ENCODE measurements at regions not wholly inside any gene's neighbourhood (a gene's known extent, or its start where the extent isn't known, plus 50 kb on each side); places are given as distances from the start of the nearest gene placed in this dataset.
"Not testable (repeated sequence)": the region's sequence is repeated elsewhere in the genome, so short reads cannot be mapped to it uniquely, and the experiment has no call there.

DNA sequence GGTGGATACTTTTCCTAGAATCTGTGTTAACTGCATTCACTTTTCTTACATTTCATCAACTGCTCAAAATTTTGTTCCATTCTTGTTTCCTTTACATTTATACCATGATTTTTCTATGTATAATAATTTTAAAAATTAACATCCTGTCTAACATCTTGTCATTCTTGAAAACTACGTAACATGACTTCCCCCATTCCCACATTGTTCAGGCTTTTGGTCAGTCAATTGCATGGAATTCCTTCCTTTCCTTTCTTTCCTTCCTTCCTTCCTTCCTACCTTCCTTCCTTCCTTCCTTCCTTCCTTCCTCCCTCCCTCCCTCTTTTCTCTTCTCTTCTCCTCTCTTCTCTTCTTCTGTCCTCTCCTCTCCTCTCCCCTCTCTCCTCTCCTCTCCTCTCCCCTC lies 220.7 kb upstream of the TP63 start:
- no peak for DNase-seq (ENCODE audit: low read depth)
- TF ChIP-seq, protein P1, sequence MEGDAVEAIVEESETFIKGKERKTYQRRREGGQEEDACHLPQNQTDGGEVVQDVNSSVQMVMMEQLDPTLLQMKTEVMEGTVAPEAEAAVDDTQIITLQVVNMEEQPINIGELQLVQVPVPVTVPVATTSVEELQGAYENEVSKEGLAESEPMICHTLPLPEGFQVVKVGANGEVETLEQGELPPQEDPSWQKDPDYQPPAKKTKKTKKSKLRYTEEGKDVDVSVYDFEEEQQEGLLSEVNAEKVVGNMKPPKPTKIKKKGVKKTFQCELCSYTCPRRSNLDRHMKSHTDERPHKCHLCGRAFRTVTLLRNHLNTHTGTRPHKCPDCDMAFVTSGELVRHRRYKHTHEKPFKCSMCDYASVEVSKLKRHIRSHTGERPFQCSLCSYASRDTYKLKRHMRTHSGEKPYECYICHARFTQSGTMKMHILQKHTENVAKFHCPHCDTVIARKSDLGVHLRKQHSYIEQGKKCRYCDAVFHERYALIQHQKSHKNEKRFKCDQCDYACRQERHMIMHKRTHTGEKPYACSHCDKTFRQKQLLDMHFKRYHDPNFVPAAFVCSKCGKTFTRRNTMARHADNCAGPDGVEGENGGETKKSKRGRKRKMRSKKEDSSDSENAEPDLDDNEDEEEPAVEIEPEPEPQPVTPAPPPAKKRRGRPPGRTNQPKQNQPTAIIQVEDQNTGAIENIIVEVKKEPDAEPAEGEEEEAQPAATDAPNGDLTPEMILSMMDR (conservative IDR thresholded peaks at IDR 0.05; ENCODE audit: control insufficient read depth, insufficient read depth, low read depth, low read length): no peak
- no peak overlapping the region for H3K4me3 ChIP-seq (ENCODE audit: control insufficient read depth, low read depth, low read length)

DNA sequence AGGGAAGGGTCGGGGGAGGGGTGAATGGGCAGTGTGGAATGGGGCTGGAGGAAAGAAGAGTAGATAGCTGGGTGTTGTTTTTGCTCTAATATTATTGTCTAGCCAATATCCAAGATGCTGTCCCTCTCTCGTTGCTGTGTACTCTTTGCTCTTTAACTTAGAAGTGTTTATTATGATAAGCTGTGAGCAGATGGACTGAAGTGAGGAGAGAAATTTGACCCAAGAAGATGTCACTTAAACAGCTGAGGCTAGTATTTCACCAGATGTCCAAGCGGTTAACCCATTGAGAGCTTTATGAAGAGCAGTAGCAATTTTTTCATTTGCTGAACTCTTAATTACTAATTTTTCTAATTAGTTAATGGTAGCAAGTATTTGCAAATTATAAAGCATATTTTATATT lies 212.2 kb upstream of the TP63 start:
- DNase-seq (ENCODE audit: low read depth): no peak
- no peak overlapping the region for H3K4me3 ChIP-seq (ENCODE audit: control insufficient read depth, low read depth, low read length)
- TF ChIP-seq, protein P1 (conservative IDR thresholded peaks at IDR 0.05; ENCODE audit: control insufficient read depth, insufficient read depth, low read depth, low read length): no peak

DNA sequence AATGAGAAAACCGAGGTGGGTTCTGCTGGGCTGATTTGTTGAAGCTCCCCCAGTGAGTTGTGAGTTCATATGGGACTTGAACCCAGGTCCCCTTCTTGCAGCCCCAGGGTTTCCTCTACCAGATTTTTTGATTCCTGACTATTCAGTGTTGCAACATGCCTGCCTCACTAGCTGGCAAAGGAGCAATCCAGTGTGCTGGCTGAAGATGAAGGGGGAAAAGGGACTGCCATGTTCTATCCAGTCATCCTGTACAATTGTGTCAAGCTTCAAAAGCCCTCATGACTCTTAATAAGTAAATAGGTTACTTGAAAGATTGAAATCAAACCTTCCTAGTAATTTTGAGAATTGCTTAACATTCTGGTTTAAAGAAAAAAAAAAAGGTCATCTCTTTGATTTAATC lies 211.5 kb upstream of the TP63 start:
- TF ChIP-seq, protein P1 (conservative IDR thresholded peaks at IDR 0.05; ENCODE audit: control insufficient read depth, insufficient read depth, low read depth, low read length): no peak
- no peak overlapping the region for H3K4me3 ChIP-seq (ENCODE audit: control insufficient read depth, low read depth, low read length)
- peak; percentile 7 for DNase-seq (ENCODE audit: low read depth)

GRCh38 chr3:189424922-189425321 lies 206.3 kb upstream of the TP63 start:
- TF ChIP-seq, protein P1 (conservative IDR thresholded peaks at IDR 0.05; ENCODE audit: control insufficient read depth, insufficient read depth, low read depth, low read length): no peak
- no peak overlapping the region for H3K4me3 ChIP-seq (ENCODE audit: control insufficient read depth, low read depth, low read length)
- DNase-seq (ENCODE audit: low read depth): no peak

DNA sequence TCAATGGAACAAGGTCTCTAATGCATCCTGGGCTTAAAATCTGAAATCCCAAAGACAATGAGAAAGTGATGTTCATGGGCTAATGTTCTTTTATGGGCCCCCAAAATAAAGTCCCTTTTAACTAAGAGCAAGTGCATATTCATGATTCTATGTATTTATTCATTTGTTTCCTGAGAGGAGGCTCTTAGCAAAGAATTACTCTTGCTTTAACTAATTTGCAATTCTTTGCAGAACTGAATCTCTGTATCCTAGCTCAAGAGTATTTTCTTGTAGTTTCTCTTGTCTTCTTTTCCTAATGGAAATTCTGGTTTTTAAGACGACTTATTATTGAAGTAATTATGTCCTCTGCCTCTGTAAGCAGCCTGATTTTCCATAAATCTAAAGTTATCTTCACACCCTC lies 202.2 kb upstream of the TP63 start:
- TF ChIP-seq, protein P1 (conservative IDR thresholded peaks at IDR 0.05; ENCODE audit: control insufficient read depth, insufficient read depth, low read depth, low read length): no peak
- H3K4me3 ChIP-seq (ENCODE audit: control insufficient read depth, low read depth, low read length): no peak overlapping the region
- no peak for DNase-seq (ENCODE audit: low read depth)

- TF ChIP-seq, protein P1 (conservative IDR thresholded peaks at IDR 0.05; ENCODE audit: control insufficient read depth, insufficient read depth, low read depth, low read length): no peak
These were observed 201.0 kb upstream of the TP63 start for GRCh38 chr3:189430166-189430565.

DNA sequence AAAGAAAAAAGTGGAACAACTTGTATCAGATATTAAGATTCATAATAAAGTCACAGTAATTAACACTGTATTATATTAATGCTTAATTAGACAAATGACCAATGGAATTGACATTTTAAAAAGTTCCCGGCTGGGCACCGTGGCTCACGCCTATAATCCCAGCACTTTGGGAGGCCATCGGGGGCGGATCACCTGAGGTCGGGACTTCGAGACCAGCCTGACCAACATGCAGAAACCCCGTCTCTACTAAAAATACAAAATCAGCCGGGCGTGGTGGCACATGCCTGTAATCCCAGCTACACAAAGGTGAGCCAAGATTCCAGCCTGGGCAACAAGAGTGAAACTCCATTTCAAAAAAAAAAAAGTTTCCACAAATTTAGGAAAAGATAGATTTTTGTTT lies 188.9 kb upstream of the TP63 start:
- not testable (repeated sequence) for DNase-seq (ENCODE audit: low read depth); H3K4me3 ChIP-seq (ENCODE audit: control insufficient read depth, low read depth, low read length)

More at GRCh38 chr3:189430166-189430565, 201.0 kb upstream of the TP63 start:
- H3K4me3 ChIP-seq (ENCODE audit: control insufficient read depth, low read depth, low read length): no peak overlapping the region
- no peak for DNase-seq (ENCODE audit: low read depth)
